Fibroblast of the aortic adventitia (primary cell): ENCODE measurements at regions not wholly inside any gene's neighbourhood (a gene's known extent, or its start where the extent isn't known, plus 50 kb on each side); places are given as distances from the start of the nearest gene placed in this dataset.

Source experiments
- DNase-seq: peaks from one replicate; pipeline ENCODE4 v3.0.0-alpha.2; 2010; ENCODE audit warnings: low read depth
- H3K4me3 ChIP-seq: 2 replicates; pipeline ENCODE4 v1.5.1; 2011; ENCODE audit warnings: low read depth, mild to moderate bottlenecking, control low read depth, low read length, moderate library complexity
- CTCF ChIP-seq: IDR thresholded peaks from 2 replicates; pipeline ENCODE4 v1.5.1; 2011; ENCODE audit warnings: mild to moderate bottlenecking, low read length, control low read depth, inconsistent platforms; ENCODE audit not compliant: insufficient read depth

GRCh38 chr2:203799908-203800307 is 67.7 kb upstream of the CTLA4 start:
- TF ChIP-seq CTCF: no peak
- H3K4me3 ChIP-seq: no peak overlapping the region
- no peak for DNase-seq

GRCh38 chr2:203800783-203801182 is 66.8 kb upstream of the CTLA4 start:
- no peak overlapping the region for H3K4me3 ChIP-seq
- no peak for TF ChIP-seq CTCF
- no peak for DNase-seq

- H3K4me3 ChIP-seq: no peak overlapping the region
- peak; percentile 80 for DNase-seq
Measured at GRCh38 chr2:203802342-203803052, 65.1 kb upstream of the CTLA4 start.

GRCh38 chr2:203803053-203803429 is 64.5 kb upstream of the CTLA4 start:
- no peak for TF ChIP-seq CTCF
- no peak overlapping the region for H3K4me3 ChIP-seq
- DNase-seq: no peak

More at GRCh38 chr2:203802342-203803052, 65.1 kb upstream of the CTLA4 start:
- TF ChIP-seq CTCF: no peak

- peak; percentile 99 for DNase-seq
- H3K4me3 ChIP-seq: no peak overlapping the region
- TF ChIP-seq CTCF: no peak
Measured at GRCh38 chr2:203804070-203804469, 63.5 kb upstream of the CTLA4 start.

- peak; percentile 75 for DNase-seq
- TF ChIP-seq CTCF: no peak
- H3K4me3 ChIP-seq: no peak overlapping the region
Measured at GRCh38 chr2:203804764-203805485, 62.6 kb upstream of the CTLA4 start.
